GM12878 (cell line): ENCODE measurements at regions not wholly inside any gene's neighbourhood (a gene's known extent, or its start where the extent isn't known, plus 50 kb on each side); places are given as distances from the start of the nearest gene placed in this dataset.

Experiments
- CBFB ChIP-seq: IDR thresholded peaks from 2 replicates; pipeline ENCODE4 v1.6.1; 2016; ENCODE audit warnings: antibody characterized with exemption, low read depth
- ESRRA ChIP-seq: IDR thresholded peaks from 2 replicates; pipeline ENCODE4 v1.6.1; 2012; ENCODE audit warnings: mild to moderate bottlenecking, low read length, improper control_type of control experiment
- FOXK2 ChIP-seq: fragments of 450-650 bp; IDR thresholded peaks from 2 replicates; pipeline ENCODE4 v1.6.1; 2017; ENCODE audit warnings: mild to moderate bottlenecking, moderate library complexity
- GABPA ChIP-seq: IDR thresholded peaks from 2 replicates; pipeline ENCODE4 v1.6.1; 2014; ENCODE audit warnings: antibody characterized with exemption, low read depth, mild to moderate bottlenecking, inconsistent platforms
- MTA2 ChIP-seq: fragments of 450-650 bp; IDR thresholded peaks from 2 replicates; pipeline ENCODE4 v1.6.1; 2016; ENCODE audit warnings: low read depth, mild to moderate bottlenecking, moderate library complexity
- MYC ChIP-seq: IDR thresholded peaks from 2 replicates; pipeline ENCODE4 v1.6.1; 2011; ENCODE audit warnings: mild to moderate bottlenecking, low read length, moderate library complexity, inconsistent platforms; ENCODE audit not compliant: insufficient read depth, insufficient replicate concordance, insufficient read length, severe bottlenecking
- NRF1 ChIP-seq: conservative IDR thresholded peaks from 2 replicates; pipeline ENCODE4 v1.6.1; 2011; ENCODE audit warnings: mild to moderate bottlenecking, low read depth, low read length, improper control_type of control experiment
- POLR2A ChIP-seq: IDR thresholded peaks from 2 replicates; pipeline ENCODE4 v1.6.1; 2011; ENCODE audit warnings: low read depth, mild to moderate bottlenecking, low read length
- SMC3 ChIP-seq: IDR thresholded peaks from 2 replicates; pipeline ENCODE4 v1.6.1; 2011; ENCODE audit warnings: low read length, improper control_type of control experiment, borderline replicate concordance
- TCF12 ChIP-seq: IDR thresholded peaks from 2 replicates; pipeline ENCODE4 v1.6.1; 2011; ENCODE audit warnings: low read depth, mild to moderate bottlenecking, low read length
- YY1 ChIP-seq: IDR thresholded peaks from 2 replicates; pipeline ENCODE4 v1.6.1; 2011; ENCODE audit warnings: low read depth, mild to moderate bottlenecking, low read length
- TF ChIP-seq, protein P1 (sequence below), 3 experiments: IDR thresholded peaks in 2 of 3; conservative IDR thresholded peaks in 1 of 3; 2 replicates each; pipeline ENCODE4 v1.5.1; 2011; ENCODE audit warnings: low read depth in 3 of 3, low read length in 3 of 3, mild to moderate bottlenecking in 3 of 3, control low read depth in 2 of 3, moderate library complexity in 2 of 3, inconsistent platforms in 1 of 3, mixed read lengths in 1 of 3; ENCODE audit not compliant: control insufficient read depth in 2 of 3, insufficient read depth in 1 of 3; ENCODE audit errors: extremely low read depth in 1 of 3
- TF ChIP-seq, protein P2 (sequence below): IDR thresholded peaks from 2 replicates; pipeline ENCODE4 v1.6.1; 2011; ENCODE audit warnings: low read depth, mild to moderate bottlenecking, low read length, moderate library complexity, borderline replicate concordance; ENCODE audit errors: extremely low read depth

DNA sequence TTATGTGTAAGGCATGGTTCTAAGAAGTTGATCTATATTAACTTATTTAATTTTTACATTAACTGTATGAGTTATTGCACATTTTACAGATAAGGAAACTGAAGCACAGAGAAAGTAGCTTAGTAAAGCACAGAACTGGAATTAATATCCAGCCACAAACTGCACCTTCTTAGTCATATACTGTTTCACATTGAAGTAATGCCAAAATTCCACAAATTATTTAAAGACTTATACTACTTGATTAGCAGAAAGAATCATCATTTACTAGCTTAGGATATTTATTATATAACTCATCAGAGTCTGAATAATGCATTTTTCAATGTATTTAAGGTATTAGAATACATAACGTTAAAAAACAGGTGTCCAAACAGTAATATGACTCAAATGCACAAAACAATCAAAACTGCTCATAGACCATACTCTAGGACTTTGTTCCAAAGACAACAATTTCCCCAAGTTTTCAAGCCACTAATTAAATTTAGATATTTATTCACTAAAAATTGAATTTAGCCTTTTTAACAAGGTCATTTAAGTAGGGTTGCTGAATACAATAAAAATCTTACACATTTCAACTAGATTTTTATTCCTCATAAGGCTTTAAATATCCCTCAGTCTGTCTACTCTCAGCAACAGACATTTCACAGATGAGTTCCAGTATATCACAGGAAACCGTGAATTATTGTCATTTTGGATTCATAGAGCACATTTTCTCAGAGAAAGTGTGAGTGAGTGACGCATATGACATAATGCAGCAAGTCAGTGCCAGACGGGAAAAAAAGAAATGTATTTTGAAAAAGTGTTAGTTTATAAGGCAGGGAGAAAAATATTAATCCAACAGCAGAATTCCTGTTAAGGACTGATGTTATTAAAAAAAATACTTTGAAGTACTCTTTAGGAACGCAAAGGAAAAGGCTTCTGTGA, 782.5 kb downstream of the TMTC2 start:
- TF ChIP-seq NRF1 (no peak), FOXK2 (no peak), ESRRA (no peak), MTA2 (no peak), TCF12 (no peak), CBFB (no peak), YY1 (no peak), MYC (no peak), POLR2A (no peak), GABPA (no peak), SMC3 (no peak)
- TF ChIP-seq, protein P1, sequence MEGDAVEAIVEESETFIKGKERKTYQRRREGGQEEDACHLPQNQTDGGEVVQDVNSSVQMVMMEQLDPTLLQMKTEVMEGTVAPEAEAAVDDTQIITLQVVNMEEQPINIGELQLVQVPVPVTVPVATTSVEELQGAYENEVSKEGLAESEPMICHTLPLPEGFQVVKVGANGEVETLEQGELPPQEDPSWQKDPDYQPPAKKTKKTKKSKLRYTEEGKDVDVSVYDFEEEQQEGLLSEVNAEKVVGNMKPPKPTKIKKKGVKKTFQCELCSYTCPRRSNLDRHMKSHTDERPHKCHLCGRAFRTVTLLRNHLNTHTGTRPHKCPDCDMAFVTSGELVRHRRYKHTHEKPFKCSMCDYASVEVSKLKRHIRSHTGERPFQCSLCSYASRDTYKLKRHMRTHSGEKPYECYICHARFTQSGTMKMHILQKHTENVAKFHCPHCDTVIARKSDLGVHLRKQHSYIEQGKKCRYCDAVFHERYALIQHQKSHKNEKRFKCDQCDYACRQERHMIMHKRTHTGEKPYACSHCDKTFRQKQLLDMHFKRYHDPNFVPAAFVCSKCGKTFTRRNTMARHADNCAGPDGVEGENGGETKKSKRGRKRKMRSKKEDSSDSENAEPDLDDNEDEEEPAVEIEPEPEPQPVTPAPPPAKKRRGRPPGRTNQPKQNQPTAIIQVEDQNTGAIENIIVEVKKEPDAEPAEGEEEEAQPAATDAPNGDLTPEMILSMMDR (IDR thresholded peaks at IDR 0.05 in 2 of 3, conservative IDR thresholded peaks at IDR 0.05 in 1 of 3; ENCODE audit: control insufficient read depth in 2 of 3, extremely low read depth in 1 of 3, insufficient read depth in 1 of 3, low read depth in 3 of 3, low read length in 3 of 3): no peak
- TF ChIP-seq, protein P2, sequence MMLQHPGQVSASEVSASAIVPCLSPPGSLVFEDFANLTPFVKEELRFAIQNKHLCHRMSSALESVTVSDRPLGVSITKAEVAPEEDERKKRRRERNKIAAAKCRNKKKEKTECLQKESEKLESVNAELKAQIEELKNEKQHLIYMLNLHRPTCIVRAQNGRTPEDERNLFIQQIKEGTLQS: no peak
